ENCODE measurements at regions not wholly inside any gene's neighbourhood (a gene's known extent, or its start where the extent isn't known, plus 50 kb on each side); places are given as distances from the start of the nearest gene placed in this dataset.
"Not testable (repeated sequence)": the region's sequence is repeated elsewhere in the genome, so short reads cannot be mapped to it uniquely, and the experiment has no call there.

DNA sequence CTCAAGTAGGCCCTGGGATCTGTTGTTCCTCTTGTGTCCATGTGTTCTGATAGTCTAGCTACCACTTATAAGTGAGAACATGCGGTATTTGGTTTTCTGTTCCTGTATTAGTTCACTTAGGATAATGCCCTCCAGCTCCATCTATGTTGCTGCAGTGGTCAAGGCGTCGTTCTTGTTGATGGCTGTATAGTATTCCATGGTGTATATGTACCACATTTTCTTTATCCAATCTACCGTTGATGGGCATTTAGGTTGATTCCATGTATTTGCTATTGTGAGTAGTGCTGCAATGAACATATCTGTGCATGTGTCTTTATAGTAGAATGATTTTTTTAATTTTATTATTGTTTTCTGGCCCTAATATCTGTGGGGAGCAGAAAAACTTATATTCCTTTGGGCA, 74.3 kb downstream of the MAT2B start:
- in situ Hi-C loops (cut with MboI; ENCODE audit: low sequenced_read_pairs in 4 of 4) = loop anchor here in 1 of 4 donors (25.0 kb wide), 1 partner anchor 1633 kb away; no protein-coding TSS in a partner anchor
- TF ChIP-seq, protein P1, sequence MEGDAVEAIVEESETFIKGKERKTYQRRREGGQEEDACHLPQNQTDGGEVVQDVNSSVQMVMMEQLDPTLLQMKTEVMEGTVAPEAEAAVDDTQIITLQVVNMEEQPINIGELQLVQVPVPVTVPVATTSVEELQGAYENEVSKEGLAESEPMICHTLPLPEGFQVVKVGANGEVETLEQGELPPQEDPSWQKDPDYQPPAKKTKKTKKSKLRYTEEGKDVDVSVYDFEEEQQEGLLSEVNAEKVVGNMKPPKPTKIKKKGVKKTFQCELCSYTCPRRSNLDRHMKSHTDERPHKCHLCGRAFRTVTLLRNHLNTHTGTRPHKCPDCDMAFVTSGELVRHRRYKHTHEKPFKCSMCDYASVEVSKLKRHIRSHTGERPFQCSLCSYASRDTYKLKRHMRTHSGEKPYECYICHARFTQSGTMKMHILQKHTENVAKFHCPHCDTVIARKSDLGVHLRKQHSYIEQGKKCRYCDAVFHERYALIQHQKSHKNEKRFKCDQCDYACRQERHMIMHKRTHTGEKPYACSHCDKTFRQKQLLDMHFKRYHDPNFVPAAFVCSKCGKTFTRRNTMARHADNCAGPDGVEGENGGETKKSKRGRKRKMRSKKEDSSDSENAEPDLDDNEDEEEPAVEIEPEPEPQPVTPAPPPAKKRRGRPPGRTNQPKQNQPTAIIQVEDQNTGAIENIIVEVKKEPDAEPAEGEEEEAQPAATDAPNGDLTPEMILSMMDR (IDR thresholded peaks at IDR 0.05 in 4 of 5, conservative IDR thresholded peaks at IDR 0.05 in 1 of 5) = no peak
- no peak for TF ChIP-seq POLR2A (IDR thresholded peaks at IDR 0.05)
- Histone ChIP-seq H3K4me3 (no peak overlapping the region), H3K27me3 (no peaks in the 10 kb centered on the region), H3K9me3 (no peaks in the 10 kb centered on the region), H3K36me3 (no peaks in the 10 kb centered on the region), H3K27ac (no peak overlapping the region), H3K4me1 (no peaks in the 10 kb centered on the region)
- intact Hi-C loops (cut with DNase I; ENCODE audit: low total_unique reads) = no loop called here
- DNase-seq (no peak), ATAC-seq (no peak)

DNA sequence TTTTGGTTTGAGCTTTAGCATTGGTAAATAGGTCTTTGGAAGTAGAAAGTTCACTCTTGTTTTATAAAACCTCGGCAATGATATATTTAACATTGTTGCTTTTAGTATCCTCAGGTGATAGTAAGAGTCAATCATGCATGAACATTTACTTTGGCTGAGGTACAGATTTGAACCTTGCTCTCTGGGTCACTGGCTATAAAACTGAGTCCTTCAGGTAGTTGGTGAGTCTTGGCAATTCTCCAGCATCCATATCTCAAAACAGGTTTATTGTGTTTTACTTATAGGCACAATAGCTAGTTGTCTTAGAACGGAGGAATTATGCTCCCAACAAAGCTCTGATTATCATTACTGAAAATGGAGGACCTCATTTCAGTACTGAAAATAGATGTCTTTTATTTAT, 75.1 kb downstream of the MAT2B start:
- H3K36me3 ChIP-seq = no peaks in the 10 kb centered on the region
- H3K27me3 ChIP-seq = no peaks in the 10 kb centered on the region
- DNase-seq (no peak), ATAC-seq (no peak)
- H3K27ac ChIP-seq = no peak overlapping the region
- H3K4me1 ChIP-seq = no peaks in the 10 kb centered on the region
- in situ Hi-C loops (cut with MboI; ENCODE audit: low sequenced_read_pairs in 4 of 4) (loop anchor here in 1 of 4 donors (25.0 kb wide), 1 partner anchor 1632 kb away; no protein-coding TSS in a partner anchor), intact Hi-C loops (cut with DNase I; ENCODE audit: low total_unique reads) (no loop called here)
- TF ChIP-seq, protein P1 (IDR thresholded peaks at IDR 0.05 in 4 of 5, conservative IDR thresholded peaks at IDR 0.05 in 1 of 5) = no peak
- no peak for TF ChIP-seq POLR2A (IDR thresholded peaks at IDR 0.05)
- no peaks in the 10 kb centered on the region for H3K9me3 ChIP-seq
- no peak overlapping the region for H3K4me3 ChIP-seq

DNA sequence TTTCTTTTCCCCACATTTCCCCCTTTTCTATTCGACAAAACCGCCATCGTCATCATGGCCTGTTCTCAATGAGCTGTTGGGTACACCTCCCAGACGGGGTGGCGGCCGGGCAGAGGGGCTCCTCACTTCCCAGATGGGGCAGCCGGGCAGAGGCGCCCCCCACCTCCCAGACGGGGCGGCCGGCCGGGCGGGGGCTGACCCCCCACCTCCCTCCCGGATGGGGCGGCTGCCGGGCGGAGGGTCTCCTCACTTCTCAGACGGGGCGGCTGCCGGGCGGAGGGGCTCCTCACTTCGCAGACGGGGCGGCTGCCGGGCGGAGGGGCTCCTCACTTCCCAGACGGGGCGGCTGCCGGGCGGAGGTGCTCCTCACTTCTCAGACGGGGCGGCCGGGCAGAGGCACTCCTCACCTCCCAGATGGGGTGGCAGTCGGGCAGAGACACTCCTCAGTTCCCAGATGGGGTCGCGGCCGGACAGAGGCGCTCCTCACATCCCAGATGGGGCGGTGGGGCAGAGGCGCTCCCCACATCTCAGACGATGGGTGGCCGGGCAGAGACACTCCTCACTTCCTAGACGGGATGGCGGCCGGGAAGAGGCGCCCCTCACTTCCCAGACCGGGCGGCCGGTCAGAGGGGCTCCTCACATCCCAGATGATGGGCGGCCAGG, 78.2 kb downstream of the MAT2B start:
- H3K36me3 ChIP-seq; ATAC-seq; intact Hi-C loops (cut with DNase I; ENCODE audit: low total_unique reads); H3K27ac ChIP-seq; H3K27me3 ChIP-seq; H3K4me1 ChIP-seq; H3K4me3 ChIP-seq; DNase-seq; H3K9me3 ChIP-seq: not testable (repeated sequence)
- in situ Hi-C loops (cut with MboI; ENCODE audit: low sequenced_read_pairs in 4 of 4) = loop anchor here in 1 of 4 donors (25.0 kb wide), 1 partner anchor 1629 kb away; no protein-coding TSS in a partner anchor

DNA sequence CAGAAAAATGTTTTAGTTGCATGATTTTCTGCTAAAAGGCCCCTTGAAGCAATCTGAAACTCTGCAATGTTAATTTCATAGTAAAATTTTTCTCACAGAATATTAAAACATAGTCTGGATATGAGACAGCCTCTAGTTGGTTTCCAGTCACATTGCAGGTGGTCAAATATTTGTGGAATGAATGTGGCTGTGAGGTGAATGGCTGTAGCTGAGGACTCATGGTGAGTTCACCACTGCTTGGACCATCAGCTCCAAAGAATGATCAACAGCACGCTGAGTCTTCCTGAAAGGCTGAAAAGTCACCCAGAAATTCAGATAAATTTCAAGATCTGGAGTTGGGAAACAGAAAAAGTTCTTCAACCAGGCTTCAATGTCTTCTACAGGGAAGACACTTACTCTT, 79.8 kb downstream of the MAT2B start:
- H3K4me1 ChIP-seq = no peaks in the 10 kb centered on the region
- in situ Hi-C loops (cut with MboI; ENCODE audit: low sequenced_read_pairs in 4 of 4) (loop anchor here in 1 of 4 donors (25.0 kb wide), 1 partner anchor 1627 kb away; no protein-coding TSS in a partner anchor), intact Hi-C loops (cut with DNase I; ENCODE audit: low total_unique reads) (no loop called here)
- H3K4me3 ChIP-seq = no peak overlapping the region
- no peaks in the 10 kb centered on the region for H3K9me3 ChIP-seq
- ATAC-seq = no peak
- TF ChIP-seq POLR2A (IDR thresholded peaks at IDR 0.05) = no peak
- TF ChIP-seq, protein P1 (IDR thresholded peaks at IDR 0.05 in 4 of 5, conservative IDR thresholded peaks at IDR 0.05 in 1 of 5) = no peak
- H3K36me3 ChIP-seq = no peaks in the 10 kb centered on the region
- no peak for DNase-seq
- no peaks in the 10 kb centered on the region for H3K27me3 ChIP-seq
- no peak overlapping the region for H3K27ac ChIP-seq

DNA sequence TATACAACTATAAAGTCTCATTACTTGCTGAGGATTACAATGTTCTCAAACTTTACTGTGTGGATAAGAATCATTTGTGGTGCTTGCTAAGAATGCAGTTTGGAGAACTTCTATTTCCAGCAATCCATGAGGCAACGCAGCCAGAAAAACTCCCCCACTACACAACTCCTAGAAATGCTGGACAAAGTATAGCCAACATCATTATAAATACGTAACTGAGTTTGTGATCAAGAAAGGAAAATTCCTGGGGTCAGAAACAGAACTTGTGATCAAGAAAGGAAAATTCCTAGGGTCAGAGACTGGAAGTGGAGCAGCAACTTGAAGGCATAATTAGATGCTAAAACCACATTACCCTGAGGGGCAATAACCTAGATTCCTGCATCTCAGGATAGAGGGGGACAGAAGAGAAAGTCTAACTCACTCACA, 81.1 kb downstream of the MAT2B start:
- no peaks in the 10 kb centered on the region for H3K4me1 ChIP-seq
- no peak for TF ChIP-seq POLR2A (IDR thresholded peaks at IDR 0.05)
- TF ChIP-seq, protein P1 (IDR thresholded peaks at IDR 0.05 in 4 of 5, conservative IDR thresholded peaks at IDR 0.05 in 1 of 5) = no peak
- in situ Hi-C loops (cut with MboI; ENCODE audit: low sequenced_read_pairs in 4 of 4) (loop anchor here in 1 of 4 donors (25.0 kb wide), 1 partner anchor 1626 kb away; no protein-coding TSS in a partner anchor), intact Hi-C loops (cut with DNase I; ENCODE audit: low total_unique reads) (no loop called here)
- ATAC-seq (no peak), DNase-seq (no peak)
- H3K4me3 ChIP-seq = no peak overlapping the region
- no peaks in the 10 kb centered on the region for H3K27me3 ChIP-seq
- H3K36me3 ChIP-seq = no peaks in the 10 kb centered on the region
- H3K9me3 ChIP-seq = no peaks in the 10 kb centered on the region
- H3K27ac ChIP-seq = no peak overlapping the region

Data from gastrocnemius medialis (tissue), 4 donors.